Dedifferentiated amniotic fluid mesenchymal stem cell (primary cell): ENCODE measurements at regions not wholly inside any gene's neighbourhood (a gene's known extent, or its start where the extent isn't known, plus 50 kb on each side); places are given as distances from the start of the nearest gene placed in this dataset.
A peak's percentile ranks its signal among the peaks of the same experiment; 100 is the strongest.

Source experiments
- DNase-seq: peaks from one replicate; pipeline ENCODE4 v3.0.0-alpha.2; 2016; ENCODE audit errors: extremely low spot score

GRCh38 chr3:177978946-177979345 is 557.3 kb upstream of the KCNMB2 start:
- DNase-seq: no peak

GRCh38 chr3:177979703-177980102 is 556.5 kb upstream of the KCNMB2 start:
- no peak for DNase-seq

GRCh38 chr3:177981576-177981975 is 554.7 kb upstream of the KCNMB2 start:
- no peak for DNase-seq

GRCh38 chr3:177982034-177982433 is 554.2 kb upstream of the KCNMB2 start:
- DNase-seq: no peak

GRCh38 chr3:177983320-177983719 is 552.9 kb upstream of the KCNMB2 start:
- no peak for DNase-seq

- no peak for DNase-seq
These were observed 543.0 kb upstream of the KCNMB2 start for GRCh38 chr3:177992993-177993970.

- DNase-seq: no peak
These were observed 541.3 kb upstream of the KCNMB2 start for GRCh38 chr3:177994976-177995375.

- DNase-seq: no peak
These were observed 540.7 kb upstream of the KCNMB2 start for GRCh38 chr3:177995381-177996085.

GRCh38 chr3:178001670-178002101 is 534.5 kb upstream of the KCNMB2 start:
- DNase-seq: no peak

GRCh38 chr3:178002113-178002512 is 534.1 kb upstream of the KCNMB2 start:
- no peak for DNase-seq

GRCh38 chr3:178003756-178004155 is 532.5 kb upstream of the KCNMB2 start:
- DNase-seq: no peak

GRCh38 chr3:178005961-178006360 is 530.3 kb upstream of the KCNMB2 start:
- no peak for DNase-seq

- no peak for DNase-seq
These were observed 525.9 kb upstream of the KCNMB2 start for GRCh38 chr3:178010306-178010705.

GRCh38 chr3:178019645-178020044 is 516.6 kb upstream of the KCNMB2 start:
- no peak for DNase-seq

- peak; percentile 34 for DNase-seq
These were observed 513.6 kb upstream of the KCNMB2 start for GRCh38 chr3:178022599-178022998.

GRCh38 chr3:178028933-178029332 is 507.3 kb upstream of the KCNMB2 start:
- no peak for DNase-seq

- DNase-seq: peak; percentile 53
These were observed 499.6 kb upstream of the KCNMB2 start for GRCh38 chr3:178036451-178037144.

GRCh38 chr3:178041931-178042330 is 494.3 kb upstream of the KCNMB2 start:
- no peak for DNase-seq

GRCh38 chr3:178042376-178042775 is 493.9 kb upstream of the KCNMB2 start:
- no peak for DNase-seq

- no peak for DNase-seq
These were observed 493.2 kb upstream of the KCNMB2 start for GRCh38 chr3:178043084-178043483.

GRCh38 chr3:178044320-178044719 is 491.9 kb upstream of the KCNMB2 start:
- no peak for DNase-seq

- DNase-seq: no peak
These were observed 488.7 kb upstream of the KCNMB2 start for GRCh38 chr3:178047496-178047895.
